DOHH2 (cell line): ENCODE measurements at regions not wholly inside any gene's neighbourhood (a gene's known extent, or its start where the extent isn't known, plus 50 kb on each side); places are given as distances from the start of the nearest gene placed in this dataset.

Experiments
- EZH2phosphoT487 ChIP-seq: fragments of 200-600 bp; sonication (generic); IDR thresholded peaks from 2 replicates; pipeline ENCODE4 v1.6.1; 2017; ENCODE audit warnings: borderline replicate concordance, mild to moderate bottlenecking, antibody characterized with exemption, low read length, moderate library complexity, mixed read lengths
- TF ChIP-seq, protein P1 (sequence below): fragments of 200-600 bp; sonication (generic); IDR thresholded peaks from one replicate; pipeline ENCODE4 v1.5.1; 2014; ENCODE audit warnings: antibody characterized with exemption, mild to moderate bottlenecking, low read depth, low read length; ENCODE audit not compliant: poor library complexity, severe bottlenecking

DNA sequence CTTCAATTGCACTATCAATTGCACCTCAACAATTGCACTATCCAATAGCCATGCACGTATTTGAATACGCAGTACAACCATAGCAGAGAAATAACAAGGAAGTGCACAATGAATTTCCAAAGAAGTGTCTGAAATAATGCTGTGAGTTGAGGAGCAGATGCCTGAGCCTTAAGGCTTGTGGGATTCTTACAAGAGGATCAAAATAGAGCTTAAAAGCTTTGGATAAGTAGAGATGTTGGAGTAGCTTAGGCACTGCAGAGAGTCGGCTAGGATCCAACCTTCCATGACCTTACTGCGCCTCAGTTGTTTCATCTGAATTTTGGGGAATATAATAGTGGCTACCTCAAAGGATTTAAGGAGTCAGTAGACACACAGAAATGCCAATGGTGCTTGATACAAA lies 196.1 kb upstream of the FLRT2 start:
- TF ChIP-seq, protein P1, sequence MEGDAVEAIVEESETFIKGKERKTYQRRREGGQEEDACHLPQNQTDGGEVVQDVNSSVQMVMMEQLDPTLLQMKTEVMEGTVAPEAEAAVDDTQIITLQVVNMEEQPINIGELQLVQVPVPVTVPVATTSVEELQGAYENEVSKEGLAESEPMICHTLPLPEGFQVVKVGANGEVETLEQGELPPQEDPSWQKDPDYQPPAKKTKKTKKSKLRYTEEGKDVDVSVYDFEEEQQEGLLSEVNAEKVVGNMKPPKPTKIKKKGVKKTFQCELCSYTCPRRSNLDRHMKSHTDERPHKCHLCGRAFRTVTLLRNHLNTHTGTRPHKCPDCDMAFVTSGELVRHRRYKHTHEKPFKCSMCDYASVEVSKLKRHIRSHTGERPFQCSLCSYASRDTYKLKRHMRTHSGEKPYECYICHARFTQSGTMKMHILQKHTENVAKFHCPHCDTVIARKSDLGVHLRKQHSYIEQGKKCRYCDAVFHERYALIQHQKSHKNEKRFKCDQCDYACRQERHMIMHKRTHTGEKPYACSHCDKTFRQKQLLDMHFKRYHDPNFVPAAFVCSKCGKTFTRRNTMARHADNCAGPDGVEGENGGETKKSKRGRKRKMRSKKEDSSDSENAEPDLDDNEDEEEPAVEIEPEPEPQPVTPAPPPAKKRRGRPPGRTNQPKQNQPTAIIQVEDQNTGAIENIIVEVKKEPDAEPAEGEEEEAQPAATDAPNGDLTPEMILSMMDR, result no peak
- no peak for TF ChIP-seq EZH2phosphoT487
